Hepatocyte (in vitro differentiated cells): ENCODE measurements at regions not wholly inside any gene's neighbourhood (a gene's known extent, or its start where the extent isn't known, plus 50 kb on each side); places are given as distances from the start of the nearest gene placed in this dataset.

Experiments used
- EZH2phosphoT487 ChIP-seq: fragments of 200-600 bp; sonication (generic); IDR thresholded peaks from one replicate; pipeline ENCODE4 v1.6.1; 2018; ENCODE audit warnings: antibody characterized with exemption, mild to moderate bottlenecking, low read depth, moderate library complexity; ENCODE audit not compliant: unreplicated experiment, severe bottlenecking
- TF ChIP-seq, protein P1 (sequence below): fragments of 200-600 bp; sonication (generic); IDR thresholded peaks from 2 replicates; pipeline ENCODE4 v1.5.1; 2016; ENCODE audit warnings: antibody characterized with exemption, mild to moderate bottlenecking; ENCODE audit not compliant: poor library complexity

GRCh38 chr4:162909952-162910351, 256.7 kb downstream of the NAF1 start:
- TF ChIP-seq, protein P1, sequence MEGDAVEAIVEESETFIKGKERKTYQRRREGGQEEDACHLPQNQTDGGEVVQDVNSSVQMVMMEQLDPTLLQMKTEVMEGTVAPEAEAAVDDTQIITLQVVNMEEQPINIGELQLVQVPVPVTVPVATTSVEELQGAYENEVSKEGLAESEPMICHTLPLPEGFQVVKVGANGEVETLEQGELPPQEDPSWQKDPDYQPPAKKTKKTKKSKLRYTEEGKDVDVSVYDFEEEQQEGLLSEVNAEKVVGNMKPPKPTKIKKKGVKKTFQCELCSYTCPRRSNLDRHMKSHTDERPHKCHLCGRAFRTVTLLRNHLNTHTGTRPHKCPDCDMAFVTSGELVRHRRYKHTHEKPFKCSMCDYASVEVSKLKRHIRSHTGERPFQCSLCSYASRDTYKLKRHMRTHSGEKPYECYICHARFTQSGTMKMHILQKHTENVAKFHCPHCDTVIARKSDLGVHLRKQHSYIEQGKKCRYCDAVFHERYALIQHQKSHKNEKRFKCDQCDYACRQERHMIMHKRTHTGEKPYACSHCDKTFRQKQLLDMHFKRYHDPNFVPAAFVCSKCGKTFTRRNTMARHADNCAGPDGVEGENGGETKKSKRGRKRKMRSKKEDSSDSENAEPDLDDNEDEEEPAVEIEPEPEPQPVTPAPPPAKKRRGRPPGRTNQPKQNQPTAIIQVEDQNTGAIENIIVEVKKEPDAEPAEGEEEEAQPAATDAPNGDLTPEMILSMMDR = no peak
- TF ChIP-seq EZH2phosphoT487 = no peak
